Natural killer cell (primary cell): ENCODE measurements at regions not wholly inside any gene's neighbourhood (a gene's known extent, or its start where the extent isn't known, plus 50 kb on each side); places are given as distances from the start of the nearest gene placed in this dataset.

Experiments
- ATAC-seq, 3 donors: fragments of 150-1000 bp in 2 of 3; fragments of 200-7000 bp in 1 of 3; cut with Tn5 transposase; 1 replicate in 1 of 3; 2 replicates in 2 of 3; pipeline ENCODE4 v1.10.0; 2021; ENCODE audit warnings: mild to moderate bottlenecking in 2 of 3, moderate library complexity in 2 of 3
- DNase-seq, 2 donors: peaks; one replicate each; pipeline versions ENCODE4 v3.0.0 to v3.0.0-alpha.2; 2013 to 2021; ENCODE audit warnings: mixed read lengths in 1 of 2
- H3K27ac ChIP-seq: one replicate; pipeline ENCODE4 v1.5.1; 2013; ENCODE audit warnings: mild to moderate bottlenecking, low read length
- H3K27me3 ChIP-seq: one replicate; pipeline ENCODE4 v1.6.1; 2013; ENCODE audit warnings: low read length; ENCODE audit not compliant: control insufficient read depth, insufficient read depth
- H3K36me3 ChIP-seq: one replicate; pipeline ENCODE4 v1.6.1; 2013; ENCODE audit warnings: low read length; ENCODE audit not compliant: control insufficient read depth, insufficient read depth
- H3K4me1 ChIP-seq: one replicate; pipeline ENCODE4 v1.6.1; 2013; ENCODE audit warnings: low read length; ENCODE audit not compliant: control insufficient read depth, insufficient read depth
- H3K4me3 ChIP-seq: one replicate; pipeline ENCODE4 v1.5.1; 2013; ENCODE audit warnings: low read length
- H3K9me3 ChIP-seq: one replicate; pipeline ENCODE4 v1.6.1; 2013; ENCODE audit warnings: low read length; ENCODE audit not compliant: control insufficient read depth, insufficient read depth
- H3K27ac Mint-ChIP-seq, 2 donors: one replicate each; pipeline ENCODE4 v1.8.0; 2022; ENCODE audit warnings: mild to moderate bottlenecking in 2 of 2, mixed read lengths in 2 of 2, moderate library complexity in 1 of 2
- H3K27me3 Mint-ChIP-seq, 2 donors: one replicate each; pipeline ENCODE4 v1.8.0; 2022; ENCODE audit warnings: low read depth in 2 of 2, mixed read lengths in 2 of 2
- H3K36me3 Mint-ChIP-seq: one replicate; pipeline ENCODE4 v1.8.0; 2022; ENCODE audit warnings: mixed read lengths
- H3K4me1 Mint-ChIP-seq, 2 donors: one replicate each; pipeline ENCODE4 v1.8.0; 2022; ENCODE audit warnings: mixed read lengths in 2 of 2
- H3K4me3 Mint-ChIP-seq: one replicate; pipeline ENCODE4 v1.8.0; 2022; ENCODE audit warnings: mild to moderate bottlenecking, moderate library complexity, mixed read lengths
- H3K9me3 Mint-ChIP-seq, 2 donors: one replicate each; pipeline ENCODE4 v1.8.0; 2022; ENCODE audit warnings: mixed read lengths in 2 of 2
- WGBS: methylation state at CpG from one replicate; pipeline ENCODE4 v1.1.7; 2013; ENCODE audit warnings: missing lambda C conversion rate; ENCODE audit not compliant: insufficient coverage; 5-methylcytosine and 5-hydroxymethylcytosine counted together
- intact Hi-C: fragments of 100-400 bp; cut with micrococcal nuclease; formaldehyde crosslinking; loops from one replicate; pipeline ENCODE4 v1.14.2; 2022
- TF ChIP-seq, protein P1 (sequence below): fragments of 200-600 bp; IDR thresholded peaks from one replicate; pipeline ENCODE4 v1.8.0; 2022; ENCODE audit warnings: antibody characterized with exemption

DNA sequence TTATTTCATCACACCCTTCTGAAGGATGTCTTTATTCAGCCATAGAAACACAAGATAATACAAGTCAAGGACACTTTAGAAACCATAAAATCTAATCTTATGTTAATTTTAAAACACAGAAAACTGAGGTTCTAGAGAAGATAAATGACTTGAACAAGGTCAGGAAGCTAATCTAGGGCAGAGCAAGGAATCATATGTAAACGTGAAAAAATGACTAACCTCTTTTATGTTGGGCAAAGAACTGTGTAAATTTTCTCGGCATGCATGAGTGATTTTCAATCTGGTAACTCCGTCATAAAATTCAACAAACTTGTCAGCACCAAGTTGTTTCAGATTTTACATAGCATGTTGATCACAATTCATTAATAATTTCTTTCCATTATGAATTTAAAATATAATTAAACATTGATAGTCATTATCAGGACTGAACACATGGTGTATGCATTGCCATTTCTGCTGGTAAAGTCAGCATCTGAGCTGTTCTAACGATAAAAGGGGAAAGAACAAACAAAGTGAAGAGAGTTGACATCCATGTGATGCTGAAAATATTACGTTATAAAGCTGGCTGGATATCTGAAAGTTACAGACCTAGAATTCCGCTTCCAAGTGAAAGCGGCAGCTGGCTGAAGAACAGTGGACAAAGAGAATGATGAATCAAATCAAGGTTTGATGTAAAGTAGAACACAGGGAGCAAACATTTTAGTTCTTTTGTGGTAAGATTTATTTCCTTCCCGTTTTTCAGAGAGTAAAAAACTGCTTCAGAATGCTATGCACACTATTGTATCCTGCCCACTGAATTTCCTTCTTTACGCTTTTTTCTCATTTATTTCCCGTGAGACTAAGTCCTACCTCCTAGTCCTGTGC, 1037.4 kb upstream of the TMPRSS15 start:
- no peaks in the 10 kb centered on the region for H3K27me3 Mint-ChIP-seq
- no peak for ATAC-seq
- no peaks in the 10 kb centered on the region for H3K36me3 Mint-ChIP-seq
- H3K27ac Mint-ChIP-seq, result no peak overlapping the region
- no peak overlapping the region for H3K27ac ChIP-seq
- H3K4me3 ChIP-seq, result no peak overlapping the region
- H3K36me3 ChIP-seq, result no peaks in the 10 kb centered on the region
- no peaks in the 10 kb centered on the region for H3K4me1 Mint-ChIP-seq
- H3K27me3 ChIP-seq, result no peaks in the 10 kb centered on the region
- H3K9me3 ChIP-seq, result no peaks in the 10 kb centered on the region
- peaks cover 4 to 12% of the 10 kb centered on the region in 2 donors for H3K9me3 Mint-ChIP-seq
- TF ChIP-seq, protein P1, sequence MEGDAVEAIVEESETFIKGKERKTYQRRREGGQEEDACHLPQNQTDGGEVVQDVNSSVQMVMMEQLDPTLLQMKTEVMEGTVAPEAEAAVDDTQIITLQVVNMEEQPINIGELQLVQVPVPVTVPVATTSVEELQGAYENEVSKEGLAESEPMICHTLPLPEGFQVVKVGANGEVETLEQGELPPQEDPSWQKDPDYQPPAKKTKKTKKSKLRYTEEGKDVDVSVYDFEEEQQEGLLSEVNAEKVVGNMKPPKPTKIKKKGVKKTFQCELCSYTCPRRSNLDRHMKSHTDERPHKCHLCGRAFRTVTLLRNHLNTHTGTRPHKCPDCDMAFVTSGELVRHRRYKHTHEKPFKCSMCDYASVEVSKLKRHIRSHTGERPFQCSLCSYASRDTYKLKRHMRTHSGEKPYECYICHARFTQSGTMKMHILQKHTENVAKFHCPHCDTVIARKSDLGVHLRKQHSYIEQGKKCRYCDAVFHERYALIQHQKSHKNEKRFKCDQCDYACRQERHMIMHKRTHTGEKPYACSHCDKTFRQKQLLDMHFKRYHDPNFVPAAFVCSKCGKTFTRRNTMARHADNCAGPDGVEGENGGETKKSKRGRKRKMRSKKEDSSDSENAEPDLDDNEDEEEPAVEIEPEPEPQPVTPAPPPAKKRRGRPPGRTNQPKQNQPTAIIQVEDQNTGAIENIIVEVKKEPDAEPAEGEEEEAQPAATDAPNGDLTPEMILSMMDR, result no peak
- WGBS, result 7% methylated on average over 9 of the region's 10 CpGs
- DNase-seq, result no peak
- H3K4me1 ChIP-seq, result no peaks in the 10 kb centered on the region
- no peak overlapping the region for H3K4me3 Mint-ChIP-seq
- intact Hi-C loops, result no loop called here

DNA sequence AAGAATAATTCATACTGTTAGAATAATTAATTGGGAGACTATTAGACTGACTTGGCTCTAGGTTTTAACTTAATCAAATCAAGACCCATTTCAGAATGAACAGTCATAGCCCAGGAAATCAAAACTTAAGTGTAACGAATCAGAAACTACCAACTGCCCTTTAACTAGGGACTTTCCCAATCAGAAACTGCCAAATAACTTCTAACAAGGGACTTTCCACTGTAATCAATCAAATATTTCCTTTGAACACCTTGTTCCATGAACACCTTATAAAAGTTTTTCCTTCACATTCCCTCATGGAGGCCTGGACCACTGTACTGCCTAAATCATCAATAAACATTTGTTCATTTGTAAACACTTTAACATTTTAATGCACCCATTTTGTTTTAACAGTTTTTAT, 1054.7 kb upstream of the TMPRSS15 start:
- Mint-ChIP-seq H3K4me1 (no peaks in the 10 kb centered on the region), H3K36me3 (no peaks in the 10 kb centered on the region), H3K27me3 (no peaks in the 10 kb centered on the region), H3K4me3 (no peak overlapping the region), H3K27ac (no peak overlapping the region), H3K9me3 (peaks cover 4 to 5% of the 10 kb centered on the region in 2 donors)
- Histone ChIP-seq H3K27me3 (no peaks in the 10 kb centered on the region), H3K27ac (no peak overlapping the region), H3K4me3 (no peak overlapping the region), H3K9me3 (no peaks in the 10 kb centered on the region), H3K36me3 (no peaks in the 10 kb centered on the region), H3K4me1 (no peaks in the 10 kb centered on the region)
- intact Hi-C loops, result no loop called here
- no peak for DNase-seq
- TF ChIP-seq, protein P1, result no peak
- ATAC-seq, result no peak
- 41% methylated on average over 1 of the region's 1 CpG for WGBS

DNA sequence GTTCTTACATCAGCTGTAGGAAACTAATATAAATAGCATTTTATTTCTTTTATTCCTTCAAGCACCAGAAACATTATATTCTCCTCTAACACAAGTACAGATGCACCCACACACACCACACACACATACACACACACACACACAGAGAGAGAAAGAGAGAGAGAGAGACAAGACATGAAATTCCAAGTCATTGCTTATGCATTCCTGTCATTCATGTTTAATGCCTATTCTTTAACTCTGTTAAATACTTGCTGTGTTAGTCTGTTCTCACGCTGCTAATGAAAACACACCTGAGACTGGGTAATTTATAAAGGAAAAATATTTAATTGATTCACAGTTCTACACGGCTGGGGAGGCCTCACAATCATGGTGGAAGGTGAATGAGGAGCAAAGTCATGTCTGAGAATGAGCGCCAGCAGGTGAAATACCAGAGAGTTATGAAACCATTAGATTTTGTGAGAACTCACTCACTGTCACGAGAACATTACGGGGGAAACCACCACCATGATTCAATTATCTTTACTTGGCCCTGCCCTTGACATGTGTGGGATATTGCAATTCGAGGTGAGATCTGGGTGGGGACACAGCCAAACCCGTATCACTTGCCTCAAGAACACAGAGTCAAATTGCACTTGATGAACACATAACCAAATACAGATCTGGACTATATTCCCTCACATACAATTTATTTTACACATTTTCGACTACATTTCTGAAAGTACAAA, 1058.1 kb upstream of the TMPRSS15 start:
- Mint-ChIP-seq H3K36me3 (no peaks in the 10 kb centered on the region), H3K4me1 (no peaks in the 10 kb centered on the region), H3K27me3 (no peaks in the 10 kb centered on the region), H3K4me3 (no peak overlapping the region), H3K27ac (no peak overlapping the region), H3K9me3 (peaks cover 4 to 5% of the 10 kb centered on the region in 2 donors)
- Histone ChIP-seq H3K36me3 (no peaks in the 10 kb centered on the region), H3K9me3 (no peaks in the 10 kb centered on the region), H3K4me3 (no peak overlapping the region), H3K27me3 (no peaks in the 10 kb centered on the region), H3K27ac (no peak overlapping the region), H3K4me1 (no peaks in the 10 kb centered on the region)
- TF ChIP-seq, protein P1, result no peak
- ATAC-seq (no peak), DNase-seq (no peak)
- intact Hi-C loops, result no loop called here
- WGBS, result 84% methylated on average over 8 of the region's 8 CpGs
